GM12878 (cell line): ENCODE measurements at regions not wholly inside any gene's neighbourhood (a gene's known extent, or its start where the extent isn't known, plus 50 kb on each side); places are given as distances from the start of the nearest gene placed in this dataset.

ENCODE experiments used
- ATAC-seq: fragments of 200-7000 bp; cut with Tn5 transposase; 3 replicates; pipeline ENCODE4 v1.9.1; 2020; ENCODE audit warnings: mild to moderate bottlenecking, moderate library complexity
- BruUV-seq: library from RNA; stranded (reverse); fragments of 400-500 nt; replicated peaks from 2 replicates; lab custom pipeline; 2021; lab: Mats Ljungman, UMichigan
- CTCF ChIA-PET: fragments of 300-600 bp; sonication (Branson Sonifier 250); formaldehyde crosslinking; extraction: SDS; loops from one replicate; lab custom pipeline; 2021; ENCODE audit warnings: inconsistent platforms; lab: Yijun Ruan, JAX
- POLR2A ChIA-PET: fragments of 350-600 bp; formaldehyde crosslinking; extraction: SDS; loops from one replicate; lab custom pipeline; 2021; ENCODE audit warnings: inconsistent platforms; lab: Charles Lee
- RAD21 ChIA-PET: fragments of 300-600 bp; sonication (Branson Sonifier 250); formaldehyde crosslinking; loops from one replicate; lab custom pipeline; 2023; ENCODE audit warnings: antibody characterized with exemption; ENCODE audit not compliant: unreplicated experiment; lab: Charles Lee
- SMC1A ChIA-PET: fragments of 300-600 bp; sonication (Branson Sonifier 250); formaldehyde crosslinking; loops from one replicate; lab custom pipeline; 2023; ENCODE audit not compliant: unreplicated experiment, uncharacterized antibody; lab: Charles Lee
- DNase-seq: peaks from one replicate; pipeline ENCODE4 v3.0.0-alpha.2; 2011; ENCODE audit warnings: low read depth, low spot score
- FAIRE-seq: peaks from 3 replicates; lab custom pipeline; 2011; peaks lifted over from hg19 to GRCh38; lab: Jason Lieb, UNC
- H2AFZ ChIP-seq: 2 replicates; pipeline ENCODE4 v1.6.0; 2011; ENCODE audit warnings: low read depth, low read length, control low read depth; ENCODE audit not compliant: control insufficient read depth
- H3K27ac ChIP-seq: 2 replicates; pipeline ENCODE4 v1.5.1; 2011; ENCODE audit warnings: control low read depth; ENCODE audit not compliant: control insufficient read depth, insufficient read depth
- H3K27me3 ChIP-seq, 2 experiments: replicated peaks in 1 of 2; 2 replicates each; pipeline versions ENCODE4 v1.6.0 to v1.6.1; 2011; ENCODE audit warnings: low read length in 1 of 2; ENCODE audit not compliant: control insufficient read depth in 2 of 2, insufficient read depth in 2 of 2
- H3K36me3 ChIP-seq, 2 experiments: 2 replicates each; pipeline ENCODE4 v1.5.1; 2011; ENCODE audit warnings: low read length in 1 of 2; ENCODE audit not compliant: control insufficient read depth in 2 of 2, insufficient read depth in 2 of 2
- H3K4me1 ChIP-seq: 2 replicates; pipeline ENCODE4 v1.6.1; 2011; ENCODE audit warnings: mild to moderate bottlenecking, low read length, moderate library complexity, mixed read lengths; ENCODE audit not compliant: control insufficient read depth, insufficient read depth
- H3K4me2 ChIP-seq: 2 replicates; pipeline ENCODE4 v1.6.0; 2011; ENCODE audit warnings: control low read depth; ENCODE audit not compliant: control insufficient read depth, insufficient read depth
- H3K4me3 ChIP-seq: fragments of 200-600 bp; sonication (generic); 2 replicates; pipeline ENCODE4 v1.5.1; 2016
- H3K79me2 ChIP-seq: 2 replicates; pipeline ENCODE4 v1.6.0; 2011; ENCODE audit warnings: low read length; ENCODE audit not compliant: control insufficient read depth, insufficient read depth
- H3K9ac ChIP-seq: 2 replicates; pipeline ENCODE4 v1.8.0; 2011; ENCODE audit warnings: low read length, control low read depth, mixed read lengths; ENCODE audit not compliant: control insufficient read depth, insufficient read depth
- H3K9me3 ChIP-seq: replicated peaks from 3 replicates; pipeline ENCODE4 v1.5.1; 2011; ENCODE audit warnings: mild to moderate bottlenecking, low read length; ENCODE audit not compliant: control insufficient read depth, insufficient read depth
- H4K20me1 ChIP-seq: 2 replicates; pipeline ENCODE4 v1.6.0; 2011; ENCODE audit not compliant: control insufficient read depth, insufficient read depth
- ATF7 ChIP-seq: fragments of 450-650 bp; IDR thresholded peaks from 2 replicates; pipeline ENCODE4 v1.6.1; 2016; ENCODE audit warnings: low read depth, mild to moderate bottlenecking
- BCL11A ChIP-seq: IDR thresholded peaks from 2 replicates; pipeline ENCODE4 v1.6.1; 2011; ENCODE audit warnings: low read depth, low read length
- BCL3 ChIP-seq: IDR thresholded peaks from 2 replicates; pipeline ENCODE4 v1.6.1; 2011; ENCODE audit warnings: borderline replicate concordance, low read depth, mild to moderate bottlenecking, moderate library complexity, low read length; ENCODE audit not compliant: insufficient read depth, poor library complexity, severe bottlenecking
- CEBPB ChIP-seq, 2 experiments: fragments of 150-350 bp in 1 of 2; IDR thresholded peaks; 2 replicates each; pipeline ENCODE4 v1.6.1; 2012 to 2014; ENCODE audit warnings: low read depth in 2 of 2, low read length in 2 of 2, borderline replicate concordance in 1 of 2, inconsistent platforms in 1 of 2
- FOXK2 ChIP-seq: fragments of 450-650 bp; IDR thresholded peaks from 2 replicates; pipeline ENCODE4 v1.6.1; 2017; ENCODE audit warnings: mild to moderate bottlenecking, moderate library complexity
- HDAC2 ChIP-seq: fragments of 200-600 bp; sonication (generic); IDR thresholded peaks from 2 replicates; pipeline ENCODE4 v1.6.1; 2017
- IRF3 ChIP-seq: fragments of 450-650 bp; IDR thresholded peaks from 2 replicates; pipeline ENCODE4 v1.6.1; 2014; ENCODE audit warnings: mild to moderate bottlenecking
- JUNB ChIP-seq: IDR thresholded peaks from 2 replicates; pipeline ENCODE4 v1.6.1; 2016; ENCODE audit warnings: antibody characterized with exemption, mild to moderate bottlenecking
- JUND ChIP-seq: IDR thresholded peaks from 2 replicates; pipeline ENCODE4 v1.6.1; 2012; ENCODE audit warnings: low read depth, mild to moderate bottlenecking, low read length, improper control_type of control experiment, moderate library complexity
- PAX8 ChIP-seq: fragments of 450-650 bp; IDR thresholded peaks from 2 replicates; pipeline ENCODE4 v1.6.1; 2017; ENCODE audit warnings: mild to moderate bottlenecking, moderate library complexity
- PML ChIP-seq: IDR thresholded peaks from 2 replicates; pipeline ENCODE4 v1.6.1; 2012; ENCODE audit warnings: low read length, inconsistent platforms
- SIN3A ChIP-seq: IDR thresholded peaks from 2 replicates; pipeline ENCODE4 v1.6.1; 2012; ENCODE audit warnings: low read depth, low read length, improper control_type of control experiment
- SMAD5 ChIP-seq: IDR thresholded peaks from 2 replicates; pipeline ENCODE4 v1.6.1; 2016; ENCODE audit warnings: antibody characterized with exemption, low read depth
- SMC3 ChIP-seq: IDR thresholded peaks from 2 replicates; pipeline ENCODE4 v1.6.1; 2011; ENCODE audit warnings: low read length, improper control_type of control experiment, borderline replicate concordance
- SPI1 ChIP-seq: IDR thresholded peaks from 2 replicates; pipeline ENCODE4 v1.6.1; 2011; ENCODE audit warnings: low read depth, mild to moderate bottlenecking, low read length, moderate library complexity, borderline replicate concordance; ENCODE audit not compliant: insufficient read depth
- STAT1 ChIP-seq: fragments of 450-650 bp; conservative IDR thresholded peaks from 2 replicates; pipeline ENCODE4 v1.6.1; 2014; ENCODE audit warnings: antibody characterized with exemption, mild to moderate bottlenecking
- STAT3 ChIP-seq: IDR thresholded peaks from 2 replicates; pipeline ENCODE4 v1.6.1; 2011; ENCODE audit warnings: low read depth, low read length, improper control_type of control experiment
- TARDBP ChIP-seq: IDR thresholded peaks from 2 replicates; pipeline ENCODE4 v1.6.1; 2016; ENCODE audit warnings: borderline replicate concordance
- TCF12 ChIP-seq: IDR thresholded peaks from 2 replicates; pipeline ENCODE4 v1.6.1; 2011; ENCODE audit warnings: low read depth, mild to moderate bottlenecking, low read length
- TCF3 ChIP-seq: IDR thresholded peaks from 2 replicates; pipeline ENCODE4 v1.6.1; 2012; ENCODE audit warnings: low read depth, mild to moderate bottlenecking, low read length, borderline replicate concordance; ENCODE audit not compliant: insufficient read depth
- ZZZ3 ChIP-seq: IDR thresholded peaks from 2 replicates; pipeline ENCODE4 v1.6.1; 2011; ENCODE audit warnings: low read depth; ENCODE audit not compliant: control insufficient read depth, insufficient read length
- WGBS: methylation state at CpG from one replicate; pipeline ENCODE4 v1.1.6; 2016; ENCODE audit warnings: low lambda C conversion rate; ENCODE audit not compliant: insufficient replicate concordance, insufficient coverage; ENCODE audit errors: missing lambda C conversion rate; 5-methylcytosine and 5-hydroxymethylcytosine counted together
- in situ Hi-C: fragments of 300-500 bp; cut with MboI; formaldehyde crosslinking; loops from 9 replicates; pipeline ENCODE4 v1.14.3; 2018; ENCODE audit warnings: mixed read lengths
- intact Hi-C: fragments of 100-400 bp; cut with micrococcal nuclease; formaldehyde crosslinking; loops from one replicate; pipeline ENCODE4 v1.14.2; 2022; ENCODE audit not compliant: unreplicated experiment

GRCh38 chr13:93017493-93018112, 209.0 kb upstream of the GPC6 start (continued):
- TF ChIP-seq SIN3A = no peak
- TF ChIP-seq SMAD5 = no peak
- TF ChIP-seq PML = no peak
- TF ChIP-seq TCF12 = no peak
- no peak for TF ChIP-seq CEBPB (IDR thresholded peaks at IDR 0.05; ENCODE audit: borderline replicate concordance in 1 of 2, low read depth in 2 of 2, low read length in 2 of 2)
- no peak for TF ChIP-seq STAT1
- TF ChIP-seq STAT3 = no peak
- TF ChIP-seq JUND = no peak

GRCh38 chr13:93023929-93024328, 202.7 kb upstream of the GPC6 start:
- H3K4me3 ChIP-seq = no peak overlapping the region
- 0% methylated on average over 1 of the region's 1 CpG for WGBS
- intact Hi-C loops (no loop called here), in situ Hi-C loops (no loop called here)
- ChIA-PET SMC1A (no interaction called here), RAD21 (no interaction called here), CTCF (interaction anchor here (0.7 kb wide), 1 partner anchor 15 kb away, joined by 3 read pairs; no protein-coding TSS in a partner anchor), POLR2A (no interaction called here)
- H2AFZ ChIP-seq = no peak overlapping the region
- H3K4me2 ChIP-seq = no peak overlapping the region
- no peaks in the 10 kb centered on the region for H4K20me1 ChIP-seq
- no peaks in the 10 kb centered on the region for H3K27me3 ChIP-seq
- no peak overlapping the region for H3K9ac ChIP-seq
- H3K36me3 ChIP-seq = no peaks in the 10 kb centered on the region
- no peak overlapping the region for H3K27ac ChIP-seq
- ATAC-seq (no peak), FAIRE-seq (no peak), DNase-seq (no peak)
- no peaks in the 10 kb centered on the region for H3K9me3 ChIP-seq
- no peaks in the 10 kb centered on the region for H3K79me2 ChIP-seq
- H3K4me1 ChIP-seq = no peaks in the 10 kb centered on the region
- BruUV-seq = no TSS peak
- no peak for TF ChIP-seq BCL11A
- no peak for TF ChIP-seq ATF7
- TF ChIP-seq TARDBP = no peak
- no peak for TF ChIP-seq TCF3
- TF ChIP-seq FOXK2 = no peak
- TF ChIP-seq BCL3 = no peak
- no peak for TF ChIP-seq IRF3
- TF ChIP-seq HDAC2 = no peak
- TF ChIP-seq JUNB = no peak
- no peak for TF ChIP-seq PAX8
- no peak for TF ChIP-seq SMC3
- no peak for TF ChIP-seq SPI1
- no peak for TF ChIP-seq ZZZ3
